ENCODE measurements at regions not wholly inside any gene's neighbourhood (a gene's known extent, or its start where the extent isn't known, plus 50 kb on each side); places are given as distances from the start of the nearest gene placed in this dataset.

DNA sequence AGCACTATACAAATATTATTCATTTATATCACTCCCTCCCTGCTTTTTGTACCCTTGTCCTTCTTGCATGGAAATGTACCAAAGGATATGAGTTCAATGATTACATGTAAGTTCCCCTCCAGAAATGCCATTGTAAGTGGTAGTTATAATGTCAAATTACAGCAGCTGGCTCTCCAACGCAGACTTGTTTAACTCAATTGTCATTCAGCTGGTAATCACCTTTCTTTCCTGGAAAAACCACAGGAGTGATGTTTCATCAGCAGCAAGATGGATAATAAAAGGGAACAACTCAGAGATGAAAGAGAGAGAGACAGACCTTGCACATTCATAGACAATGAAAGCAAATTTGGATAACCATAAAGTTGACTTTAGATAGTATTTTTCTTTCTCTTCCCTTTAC, 578.6 kb upstream of the PBX1 start:
- TF ChIP-seq, protein P1, sequence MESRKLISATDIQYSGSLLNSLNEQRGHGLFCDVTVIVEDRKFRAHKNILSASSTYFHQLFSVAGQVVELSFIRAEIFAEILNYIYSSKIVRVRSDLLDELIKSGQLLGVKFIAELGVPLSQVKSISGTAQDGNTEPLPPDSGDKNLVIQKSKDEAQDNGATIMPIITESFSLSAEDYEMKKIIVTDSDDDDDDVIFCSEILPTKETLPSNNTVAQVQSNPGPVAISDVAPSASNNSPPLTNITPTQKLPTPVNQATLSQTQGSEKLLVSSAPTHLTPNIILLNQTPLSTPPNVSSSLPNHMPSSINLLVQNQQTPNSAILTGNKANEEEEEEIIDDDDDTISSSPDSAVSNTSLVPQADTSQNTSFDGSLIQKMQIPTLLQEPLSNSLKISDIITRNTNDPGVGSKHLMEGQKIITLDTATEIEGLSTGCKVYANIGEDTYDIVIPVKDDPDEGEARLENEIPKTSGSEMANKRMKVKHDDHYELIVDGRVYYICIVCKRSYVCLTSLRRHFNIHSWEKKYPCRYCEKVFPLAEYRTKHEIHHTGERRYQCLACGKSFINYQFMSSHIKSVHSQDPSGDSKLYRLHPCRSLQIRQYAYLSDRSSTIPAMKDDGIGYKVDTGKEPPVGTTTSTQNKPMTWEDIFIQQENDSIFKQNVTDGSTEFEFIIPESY (IDR thresholded peaks at IDR 0.05; ENCODE audit: borderline replicate concordance, low read depth): no peak
- TF ChIP-seq, protein P2, sequence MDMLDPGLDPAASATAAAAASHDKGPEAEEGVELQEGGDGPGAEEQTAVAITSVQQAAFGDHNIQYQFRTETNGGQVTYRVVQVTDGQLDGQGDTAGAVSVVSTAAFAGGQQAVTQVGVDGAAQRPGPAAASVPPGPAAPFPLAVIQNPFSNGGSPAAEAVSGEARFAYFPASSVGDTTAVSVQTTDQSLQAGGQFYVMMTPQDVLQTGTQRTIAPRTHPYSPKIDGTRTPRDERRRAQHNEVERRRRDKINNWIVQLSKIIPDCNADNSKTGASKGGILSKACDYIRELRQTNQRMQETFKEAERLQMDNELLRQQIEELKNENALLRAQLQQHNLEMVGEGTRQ (IDR thresholded peaks at IDR 0.05; ENCODE audit: borderline replicate concordance, low read depth, low read length): no peak
- TF ChIP-seq CHD2 (IDR thresholded peaks at IDR 0.05; ENCODE audit: low read length, partially characterized antibody) (no peak), SMC3 (IDR thresholded peaks at IDR 0.05; ENCODE audit: low read depth, low read length) (no peak)
- TF ChIP-seq, protein P3, sequence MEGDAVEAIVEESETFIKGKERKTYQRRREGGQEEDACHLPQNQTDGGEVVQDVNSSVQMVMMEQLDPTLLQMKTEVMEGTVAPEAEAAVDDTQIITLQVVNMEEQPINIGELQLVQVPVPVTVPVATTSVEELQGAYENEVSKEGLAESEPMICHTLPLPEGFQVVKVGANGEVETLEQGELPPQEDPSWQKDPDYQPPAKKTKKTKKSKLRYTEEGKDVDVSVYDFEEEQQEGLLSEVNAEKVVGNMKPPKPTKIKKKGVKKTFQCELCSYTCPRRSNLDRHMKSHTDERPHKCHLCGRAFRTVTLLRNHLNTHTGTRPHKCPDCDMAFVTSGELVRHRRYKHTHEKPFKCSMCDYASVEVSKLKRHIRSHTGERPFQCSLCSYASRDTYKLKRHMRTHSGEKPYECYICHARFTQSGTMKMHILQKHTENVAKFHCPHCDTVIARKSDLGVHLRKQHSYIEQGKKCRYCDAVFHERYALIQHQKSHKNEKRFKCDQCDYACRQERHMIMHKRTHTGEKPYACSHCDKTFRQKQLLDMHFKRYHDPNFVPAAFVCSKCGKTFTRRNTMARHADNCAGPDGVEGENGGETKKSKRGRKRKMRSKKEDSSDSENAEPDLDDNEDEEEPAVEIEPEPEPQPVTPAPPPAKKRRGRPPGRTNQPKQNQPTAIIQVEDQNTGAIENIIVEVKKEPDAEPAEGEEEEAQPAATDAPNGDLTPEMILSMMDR (IDR thresholded peaks at IDR 0.05): no peak

Measured in SK-N-SH (cell line).